Upper lobe of left lung (tissue), 4 donors: ENCODE measurements at regions not wholly inside any gene's neighbourhood (a gene's known extent, or its start where the extent isn't known, plus 50 kb on each side); places are given as distances from the start of the nearest gene placed in this dataset.

Source experiments
- EP300 ChIP-seq, 4 donors: sonication (generic); formaldehyde crosslinking; IDR thresholded peaks; one replicate each; pipeline ENCODE4 v1.5.1; 2017; ENCODE audit warnings: antibody characterized with exemption in 4 of 4, control low read depth in 2 of 4
- POLR2A ChIP-seq, 4 donors: fragments of 450-650 bp; IDR thresholded peaks; one replicate each; pipeline ENCODE4 v1.5.1; 2016 to 2017; ENCODE audit warnings: antibody characterized with exemption in 4 of 4, mild to moderate bottlenecking in 2 of 4
- POLR2AphosphoS5 ChIP-seq, 2 donors: sonication (generic); formaldehyde crosslinking; IDR thresholded peaks; one replicate each; pipeline ENCODE4 v1.5.1; 2017; ENCODE audit warnings: antibody characterized with exemption in 2 of 2
- TF ChIP-seq, protein P1 (sequence below), 6 experiments: fragments of 450-650 bp in 4 of 6; fragments of 200-600 bp in 2 of 6; sonication (generic) in 2 of 6; IDR thresholded peaks; one replicate each; pipeline ENCODE4 v1.5.1; 2016 to 2019; ENCODE audit warnings: antibody characterized with exemption in 6 of 6

DNA sequence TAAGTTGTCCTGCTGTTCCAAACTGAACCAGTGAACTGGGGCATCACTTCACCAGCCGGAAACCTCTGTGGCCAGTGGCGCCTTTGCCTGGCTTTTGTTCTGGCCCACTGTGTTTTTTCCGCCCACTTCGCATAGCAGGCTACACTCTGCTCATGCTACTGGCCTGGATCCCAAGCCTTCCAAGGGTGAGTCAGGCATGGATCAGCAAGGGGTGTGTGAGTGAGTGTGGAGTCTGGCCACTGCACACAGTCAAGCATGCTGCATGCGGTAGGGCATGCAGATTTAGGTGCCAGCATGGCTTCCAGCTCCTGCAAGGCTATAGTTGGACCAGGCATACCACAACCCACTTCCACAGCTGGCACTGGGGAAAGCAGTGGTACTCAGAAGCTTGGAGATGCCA is 1967.9 kb downstream of the C4orf33 start:
- TF ChIP-seq, protein P1, sequence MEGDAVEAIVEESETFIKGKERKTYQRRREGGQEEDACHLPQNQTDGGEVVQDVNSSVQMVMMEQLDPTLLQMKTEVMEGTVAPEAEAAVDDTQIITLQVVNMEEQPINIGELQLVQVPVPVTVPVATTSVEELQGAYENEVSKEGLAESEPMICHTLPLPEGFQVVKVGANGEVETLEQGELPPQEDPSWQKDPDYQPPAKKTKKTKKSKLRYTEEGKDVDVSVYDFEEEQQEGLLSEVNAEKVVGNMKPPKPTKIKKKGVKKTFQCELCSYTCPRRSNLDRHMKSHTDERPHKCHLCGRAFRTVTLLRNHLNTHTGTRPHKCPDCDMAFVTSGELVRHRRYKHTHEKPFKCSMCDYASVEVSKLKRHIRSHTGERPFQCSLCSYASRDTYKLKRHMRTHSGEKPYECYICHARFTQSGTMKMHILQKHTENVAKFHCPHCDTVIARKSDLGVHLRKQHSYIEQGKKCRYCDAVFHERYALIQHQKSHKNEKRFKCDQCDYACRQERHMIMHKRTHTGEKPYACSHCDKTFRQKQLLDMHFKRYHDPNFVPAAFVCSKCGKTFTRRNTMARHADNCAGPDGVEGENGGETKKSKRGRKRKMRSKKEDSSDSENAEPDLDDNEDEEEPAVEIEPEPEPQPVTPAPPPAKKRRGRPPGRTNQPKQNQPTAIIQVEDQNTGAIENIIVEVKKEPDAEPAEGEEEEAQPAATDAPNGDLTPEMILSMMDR (IDR thresholded peaks at IDR 0.05), result no peak
- TF ChIP-seq POLR2A (IDR thresholded peaks at IDR 0.05), result no peak
- TF ChIP-seq POLR2AphosphoS5 (IDR thresholded peaks at IDR 0.05), result no peak
- TF ChIP-seq EP300 (IDR thresholded peaks at IDR 0.05), result no peak
